BE2C (cell line): ENCODE measurements at regions not wholly inside any gene's neighbourhood (a gene's known extent, or its start where the extent isn't known, plus 50 kb on each side); places are given as distances from the start of the nearest gene placed in this dataset.

ENCODE experiments used
- DNase-seq: peaks from one replicate; pipeline ENCODE4 v3.0.0-alpha.2; 2020
- H3K27me3 ChIP-seq: fragments of 250-450 bp; sonication (Bioruptor Pico); 2 replicates; pipeline ENCODE4 v1.5.1; 2020; ENCODE audit warnings: mild to moderate bottlenecking
- H3K36me3 ChIP-seq: fragments of 250-450 bp; sonication (Bioruptor Pico); 2 replicates; pipeline ENCODE4 v1.5.1; 2020; ENCODE audit warnings: mild to moderate bottlenecking
- H3K4me1 ChIP-seq: fragments of 250-450 bp; sonication (Bioruptor Pico); 2 replicates; pipeline ENCODE4 v1.5.1; 2020
- H3K4me3 ChIP-seq: 2 replicates; pipeline ENCODE4 v1.5.1; 2011; ENCODE audit warnings: low read depth, low read length
- H3K9me3 ChIP-seq: fragments of 250-450 bp; sonication (Bioruptor Pico); 2 replicates; pipeline ENCODE4 v1.5.1; 2020
- TF ChIP-seq, protein P1 (sequence below): IDR thresholded peaks from 2 replicates; pipeline ENCODE4 v1.5.1; 2012; ENCODE audit warnings: mild to moderate bottlenecking, low read depth, low read length

DNA sequence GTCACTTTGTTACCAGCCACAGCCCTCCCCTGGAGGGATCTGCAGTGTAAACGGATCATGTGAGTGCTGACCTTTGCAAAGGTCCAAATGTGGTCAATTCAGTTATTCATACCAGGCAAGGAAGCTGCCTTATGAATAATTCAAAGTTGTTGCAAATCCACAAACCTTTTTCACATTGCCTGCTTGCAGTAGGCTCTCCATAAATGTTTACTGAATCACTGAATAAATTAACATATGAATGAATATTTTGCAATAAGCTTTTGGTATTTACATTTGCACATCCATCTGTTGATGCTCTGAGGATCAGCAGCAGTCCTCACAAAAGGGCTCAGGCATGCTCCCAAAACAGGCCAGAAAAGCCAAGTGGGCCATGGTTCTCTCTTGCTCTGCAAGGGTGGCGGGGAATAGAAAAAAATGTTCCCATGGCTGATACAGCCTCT lies 156.8 kb downstream of the VAPA start:
- H3K36me3 ChIP-seq = no peaks in the 10 kb centered on the region
- TF ChIP-seq, protein P1, sequence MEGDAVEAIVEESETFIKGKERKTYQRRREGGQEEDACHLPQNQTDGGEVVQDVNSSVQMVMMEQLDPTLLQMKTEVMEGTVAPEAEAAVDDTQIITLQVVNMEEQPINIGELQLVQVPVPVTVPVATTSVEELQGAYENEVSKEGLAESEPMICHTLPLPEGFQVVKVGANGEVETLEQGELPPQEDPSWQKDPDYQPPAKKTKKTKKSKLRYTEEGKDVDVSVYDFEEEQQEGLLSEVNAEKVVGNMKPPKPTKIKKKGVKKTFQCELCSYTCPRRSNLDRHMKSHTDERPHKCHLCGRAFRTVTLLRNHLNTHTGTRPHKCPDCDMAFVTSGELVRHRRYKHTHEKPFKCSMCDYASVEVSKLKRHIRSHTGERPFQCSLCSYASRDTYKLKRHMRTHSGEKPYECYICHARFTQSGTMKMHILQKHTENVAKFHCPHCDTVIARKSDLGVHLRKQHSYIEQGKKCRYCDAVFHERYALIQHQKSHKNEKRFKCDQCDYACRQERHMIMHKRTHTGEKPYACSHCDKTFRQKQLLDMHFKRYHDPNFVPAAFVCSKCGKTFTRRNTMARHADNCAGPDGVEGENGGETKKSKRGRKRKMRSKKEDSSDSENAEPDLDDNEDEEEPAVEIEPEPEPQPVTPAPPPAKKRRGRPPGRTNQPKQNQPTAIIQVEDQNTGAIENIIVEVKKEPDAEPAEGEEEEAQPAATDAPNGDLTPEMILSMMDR = no peak
- H3K27me3 ChIP-seq = no peaks in the 10 kb centered on the region
- no peaks in the 10 kb centered on the region for H3K9me3 ChIP-seq
- no peak for DNase-seq
- H3K4me3 ChIP-seq = no peak overlapping the region
- no peaks in the 10 kb centered on the region for H3K4me1 ChIP-seq

DNA sequence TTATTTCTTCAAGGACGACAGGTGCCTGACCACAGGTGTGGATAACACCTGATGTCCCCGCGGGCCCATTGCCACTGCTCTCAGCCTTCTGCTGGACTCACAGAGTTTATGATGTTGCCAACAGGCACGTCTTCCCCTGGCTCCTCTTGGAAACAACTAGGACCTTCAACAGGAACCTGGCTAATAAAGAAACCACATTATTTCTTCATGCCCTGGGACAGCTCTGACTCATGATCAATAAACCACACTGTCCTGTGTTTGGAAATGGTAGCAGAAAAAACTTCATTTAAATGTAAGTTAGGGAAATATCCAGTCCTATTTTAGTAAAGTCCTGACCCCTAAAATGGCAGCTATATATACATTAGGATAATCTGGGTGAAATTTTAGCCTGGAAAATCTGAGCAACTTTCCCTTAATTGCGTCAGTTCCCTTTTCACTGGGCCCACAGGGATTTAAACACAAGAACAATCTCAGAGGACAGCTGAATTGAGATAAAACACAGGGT lies 158.9 kb downstream of the VAPA start:
- Histone ChIP-seq H3K36me3 (no peaks in the 10 kb centered on the region), H3K27me3 (no peaks in the 10 kb centered on the region), H3K9me3 (no peaks in the 10 kb centered on the region), H3K4me1 (no peaks in the 10 kb centered on the region), H3K4me3 (no peak overlapping the region)
- no peak for DNase-seq
- TF ChIP-seq, protein P1 = no peak

DNA sequence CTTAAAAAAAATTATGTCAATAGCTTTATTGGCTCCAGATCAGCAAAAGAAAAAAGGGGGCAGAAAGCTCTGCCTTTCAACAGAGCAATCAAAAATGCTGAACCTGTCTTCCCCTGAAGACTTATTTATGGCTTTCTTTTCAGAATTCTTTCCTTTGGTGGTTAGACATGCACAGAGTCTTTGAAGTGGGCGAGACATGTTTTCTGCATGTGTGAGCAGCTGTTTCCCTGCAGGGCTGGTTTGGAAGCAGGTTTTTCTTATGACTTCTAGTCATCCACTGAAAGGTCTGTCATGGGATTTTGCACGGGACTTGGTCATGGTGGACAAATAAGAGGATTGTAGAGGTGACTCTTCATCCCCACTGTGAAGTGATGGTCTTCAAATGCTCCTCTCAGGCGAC lies 160.3 kb downstream of the VAPA start:
- TF ChIP-seq, protein P1 = no peak
- H3K4me3 ChIP-seq = no peak overlapping the region
- DNase-seq = no peak
- H3K36me3 ChIP-seq = no peaks in the 10 kb centered on the region
- no peaks in the 10 kb centered on the region for H3K4me1 ChIP-seq
- H3K27me3 ChIP-seq = no peaks in the 10 kb centered on the region
- no peaks in the 10 kb centered on the region for H3K9me3 ChIP-seq

DNA sequence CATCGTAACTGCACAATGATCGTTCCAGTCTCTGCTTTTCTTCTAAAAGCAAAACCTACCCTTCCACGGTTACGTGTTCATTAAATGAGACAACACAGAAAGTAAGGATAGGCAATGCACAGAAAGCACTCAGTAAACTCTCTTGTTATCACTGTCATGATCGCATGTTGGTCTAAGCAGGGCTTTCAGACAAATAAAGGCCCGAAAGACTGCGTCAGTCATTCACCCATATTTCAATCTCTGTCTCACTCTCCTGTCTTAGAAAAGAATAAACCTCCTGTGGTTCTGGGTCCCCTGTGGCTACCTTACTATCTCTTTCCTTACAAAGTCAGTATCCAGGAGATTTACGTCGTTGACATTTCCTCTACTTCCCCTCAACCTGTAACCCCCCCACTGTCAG lies 160.9 kb downstream of the VAPA start:
- Histone ChIP-seq H3K4me1 (no peaks in the 10 kb centered on the region), H3K4me3 (no peak overlapping the region), H3K36me3 (no peaks in the 10 kb centered on the region), H3K9me3 (no peaks in the 10 kb centered on the region), H3K27me3 (no peaks in the 10 kb centered on the region)
- TF ChIP-seq, protein P1 = no peak
- no peak for DNase-seq

DNA sequence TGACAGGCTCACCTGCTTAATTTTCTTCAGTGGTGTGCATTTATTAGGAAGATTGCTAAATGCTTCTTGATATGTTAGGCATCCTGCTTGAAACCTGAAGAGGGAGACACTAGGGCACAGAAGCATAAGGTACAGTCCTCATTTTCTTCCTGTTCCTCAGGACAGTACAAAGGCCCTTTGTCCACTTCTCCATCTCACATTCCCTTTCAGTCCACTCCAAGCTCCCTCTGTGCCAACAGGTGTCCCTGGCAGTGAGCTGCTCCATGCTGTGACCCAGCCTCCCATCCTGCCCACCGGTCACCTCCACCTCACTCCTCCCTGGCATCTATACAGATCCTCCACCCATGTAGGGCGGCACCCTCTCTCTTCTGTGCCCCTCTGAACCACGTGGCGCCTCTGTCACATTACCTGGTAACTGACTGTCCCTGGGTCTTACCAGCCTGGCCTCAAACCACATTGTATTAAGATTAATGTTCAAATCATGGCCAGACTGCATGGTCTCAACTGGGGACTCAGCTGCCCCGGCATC lies 162.8 kb downstream of the VAPA start:
- Histone ChIP-seq H3K36me3 (no peaks in the 10 kb centered on the region), H3K4me3 (no peak overlapping the region), H3K9me3 (no peaks in the 10 kb centered on the region), H3K4me1 (no peaks in the 10 kb centered on the region), H3K27me3 (no peaks in the 10 kb centered on the region)
- TF ChIP-seq, protein P1 = no peak
- DNase-seq = no peak

DNA sequence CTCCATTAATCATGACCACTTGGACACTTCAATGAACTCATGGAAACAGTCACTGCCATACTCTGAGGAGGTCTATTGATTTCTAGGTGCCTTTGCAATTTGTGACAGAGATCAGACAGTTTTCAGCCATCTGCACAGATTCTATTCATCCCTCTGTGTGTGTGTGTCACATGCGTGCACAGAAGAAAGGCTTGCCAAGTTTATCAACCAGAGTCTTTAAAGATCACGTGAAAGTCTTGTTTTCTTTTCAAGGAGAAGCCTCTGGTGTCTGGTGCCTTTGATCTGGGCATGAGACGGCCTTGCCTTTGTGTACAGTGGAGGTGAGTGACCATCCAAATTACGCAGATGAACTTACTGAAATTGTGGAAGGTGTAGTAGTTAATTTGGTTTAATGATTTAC lies 164.2 kb downstream of the VAPA start:
- H3K36me3 ChIP-seq = no peaks in the 10 kb centered on the region
- no peaks in the 10 kb centered on the region for H3K4me1 ChIP-seq
- no peaks in the 10 kb centered on the region for H3K9me3 ChIP-seq
- no peak for DNase-seq
- H3K4me3 ChIP-seq = no peak overlapping the region
- no peaks in the 10 kb centered on the region for H3K27me3 ChIP-seq
- TF ChIP-seq, protein P1 = no peak
